ENCODE measurements at regions not wholly inside any gene's neighbourhood (a gene's known extent, or its start where the extent isn't known, plus 50 kb on each side); places are given as distances from the start of the nearest gene placed in this dataset.
"Not testable (repeated sequence)": the region's sequence is repeated elsewhere in the genome, so short reads cannot be mapped to it uniquely, and the experiment has no call there.

GRCh38 chr13:44711706-44712105 lies 135.6 kb upstream of the TSC22D1 start:
- no peaks in the 10 kb centered on the region for H3K36me3 ChIP-seq (ENCODE audit: control insufficient read depth, insufficient read depth, low read length)
- POLR2A ChIA-PET: no interaction called here
- CTCF ChIA-PET: no interaction called here
- no peaks in the 10 kb centered on the region for H3K9me3 ChIP-seq (ENCODE audit: control insufficient read depth, insufficient read depth, low read depth, low read length)
- ATAC-seq (no peak), DNase-seq (ENCODE audit: low read depth, low spot score) (no peak)
- no TSS peak for BruUV-seq (replicated peaks)
- H3K27me3 ChIP-seq (ENCODE audit: control insufficient read depth, insufficient read depth, low read length): no peaks in the 10 kb centered on the region
- intact Hi-C loops (cut with micrococcal nuclease; ENCODE audit: unreplicated experiment) (no loop called here), in situ Hi-C loops (cut with HindIII; ENCODE audit: low pct_unique_long_range_greater_than_20kb, low sequenced_read_pairs) (no loop called here)
- H3K4me1 ChIP-seq (ENCODE audit: control insufficient read depth, insufficient read depth, low read length): peaks cover 6% of the 10 kb centered on the region; the same call in 1 of the 2 replicates
- TF ChIP-seq SIN3A (IDR thresholded peaks at IDR 0.05; ENCODE audit: borderline replicate concordance, insufficient read depth, low read depth, low read length): no peak
- TF ChIP-seq, protein P1, sequence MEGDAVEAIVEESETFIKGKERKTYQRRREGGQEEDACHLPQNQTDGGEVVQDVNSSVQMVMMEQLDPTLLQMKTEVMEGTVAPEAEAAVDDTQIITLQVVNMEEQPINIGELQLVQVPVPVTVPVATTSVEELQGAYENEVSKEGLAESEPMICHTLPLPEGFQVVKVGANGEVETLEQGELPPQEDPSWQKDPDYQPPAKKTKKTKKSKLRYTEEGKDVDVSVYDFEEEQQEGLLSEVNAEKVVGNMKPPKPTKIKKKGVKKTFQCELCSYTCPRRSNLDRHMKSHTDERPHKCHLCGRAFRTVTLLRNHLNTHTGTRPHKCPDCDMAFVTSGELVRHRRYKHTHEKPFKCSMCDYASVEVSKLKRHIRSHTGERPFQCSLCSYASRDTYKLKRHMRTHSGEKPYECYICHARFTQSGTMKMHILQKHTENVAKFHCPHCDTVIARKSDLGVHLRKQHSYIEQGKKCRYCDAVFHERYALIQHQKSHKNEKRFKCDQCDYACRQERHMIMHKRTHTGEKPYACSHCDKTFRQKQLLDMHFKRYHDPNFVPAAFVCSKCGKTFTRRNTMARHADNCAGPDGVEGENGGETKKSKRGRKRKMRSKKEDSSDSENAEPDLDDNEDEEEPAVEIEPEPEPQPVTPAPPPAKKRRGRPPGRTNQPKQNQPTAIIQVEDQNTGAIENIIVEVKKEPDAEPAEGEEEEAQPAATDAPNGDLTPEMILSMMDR (IDR thresholded peaks at IDR 0.05): no peak
- TF ChIP-seq, protein P2, sequence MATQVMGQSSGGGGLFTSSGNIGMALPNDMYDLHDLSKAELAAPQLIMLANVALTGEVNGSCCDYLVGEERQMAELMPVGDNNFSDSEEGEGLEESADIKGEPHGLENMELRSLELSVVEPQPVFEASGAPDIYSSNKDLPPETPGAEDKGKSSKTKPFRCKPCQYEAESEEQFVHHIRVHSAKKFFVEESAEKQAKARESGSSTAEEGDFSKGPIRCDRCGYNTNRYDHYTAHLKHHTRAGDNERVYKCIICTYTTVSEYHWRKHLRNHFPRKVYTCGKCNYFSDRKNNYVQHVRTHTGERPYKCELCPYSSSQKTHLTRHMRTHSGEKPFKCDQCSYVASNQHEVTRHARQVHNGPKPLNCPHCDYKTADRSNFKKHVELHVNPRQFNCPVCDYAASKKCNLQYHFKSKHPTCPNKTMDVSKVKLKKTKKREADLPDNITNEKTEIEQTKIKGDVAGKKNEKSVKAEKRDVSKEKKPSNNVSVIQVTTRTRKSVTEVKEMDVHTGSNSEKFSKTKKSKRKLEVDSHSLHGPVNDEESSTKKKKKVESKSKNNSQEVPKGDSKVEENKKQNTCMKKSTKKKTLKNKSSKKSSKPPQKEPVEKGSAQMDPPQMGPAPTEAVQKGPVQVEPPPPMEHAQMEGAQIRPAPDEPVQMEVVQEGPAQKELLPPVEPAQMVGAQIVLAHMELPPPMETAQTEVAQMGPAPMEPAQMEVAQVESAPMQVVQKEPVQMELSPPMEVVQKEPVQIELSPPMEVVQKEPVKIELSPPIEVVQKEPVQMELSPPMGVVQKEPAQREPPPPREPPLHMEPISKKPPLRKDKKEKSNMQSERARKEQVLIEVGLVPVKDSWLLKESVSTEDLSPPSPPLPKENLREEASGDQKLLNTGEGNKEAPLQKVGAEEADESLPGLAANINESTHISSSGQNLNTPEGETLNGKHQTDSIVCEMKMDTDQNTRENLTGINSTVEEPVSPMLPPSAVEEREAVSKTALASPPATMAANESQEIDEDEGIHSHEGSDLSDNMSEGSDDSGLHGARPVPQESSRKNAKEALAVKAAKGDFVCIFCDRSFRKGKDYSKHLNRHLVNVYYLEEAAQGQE (IDR thresholded peaks at IDR 0.05; ENCODE audit: insufficient read depth in 1 of 2, low read depth in 2 of 2, low read length in 1 of 2): no peak
- no peak overlapping the region for H3K27ac ChIP-seq (ENCODE audit: low read length)
- H3K4me3 ChIP-seq (ENCODE audit: low read depth in 2 of 2, low read length in 2 of 2): no peak overlapping the region

- no peak for DNase-seq (ENCODE audit: low read depth, low spot score)
- ChIA-PET CTCF (no interaction called here), POLR2A (no interaction called here)
- intact Hi-C loops (cut with micrococcal nuclease; ENCODE audit: unreplicated experiment) (no loop called here), in situ Hi-C loops (cut with HindIII; ENCODE audit: low pct_unique_long_range_greater_than_20kb, low sequenced_read_pairs) (no loop called here)
- no peaks in the 10 kb centered on the region for H3K9me3 ChIP-seq (ENCODE audit: control insufficient read depth, insufficient read depth, low read depth, low read length)
- no peaks in the 10 kb centered on the region for H3K36me3 ChIP-seq (ENCODE audit: control insufficient read depth, insufficient read depth, low read length)
- no peaks in the 10 kb centered on the region for H3K27me3 ChIP-seq (ENCODE audit: control insufficient read depth, insufficient read depth, low read length)
- H3K4me1 ChIP-seq (ENCODE audit: control insufficient read depth, insufficient read depth, low read length): peaks cover 6% of the 10 kb centered on the region; the same call in 1 of the 2 replicates
- no TSS peak for BruUV-seq (replicated peaks)
- no peak for TF ChIP-seq SIN3A (IDR thresholded peaks at IDR 0.05; ENCODE audit: borderline replicate concordance, insufficient read depth, low read depth, low read length)
- TF ChIP-seq, protein P1 (IDR thresholded peaks at IDR 0.05): no peak
- TF ChIP-seq POLR2AphosphoS5 (IDR thresholded peaks at IDR 0.05; ENCODE audit: low read depth, low read length): no peak
- TF ChIP-seq TCF7L2 (IDR thresholded peaks at IDR 0.05; ENCODE audit: low read depth, low read length): no peak
- TF ChIP-seq, protein P2 (IDR thresholded peaks at IDR 0.05; ENCODE audit: insufficient read depth in 1 of 2, low read depth in 2 of 2, low read length in 1 of 2): no peak
- H3K4me3 ChIP-seq (ENCODE audit: low read depth in 2 of 2, low read length in 2 of 2): no peak overlapping the region
- ATAC-seq: no peak
- no peak overlapping the region for H3K27ac ChIP-seq (ENCODE audit: low read length)
These were observed 134.4 kb upstream of the TSC22D1 start for GRCh38 chr13:44710576-44710975.

DNA sequence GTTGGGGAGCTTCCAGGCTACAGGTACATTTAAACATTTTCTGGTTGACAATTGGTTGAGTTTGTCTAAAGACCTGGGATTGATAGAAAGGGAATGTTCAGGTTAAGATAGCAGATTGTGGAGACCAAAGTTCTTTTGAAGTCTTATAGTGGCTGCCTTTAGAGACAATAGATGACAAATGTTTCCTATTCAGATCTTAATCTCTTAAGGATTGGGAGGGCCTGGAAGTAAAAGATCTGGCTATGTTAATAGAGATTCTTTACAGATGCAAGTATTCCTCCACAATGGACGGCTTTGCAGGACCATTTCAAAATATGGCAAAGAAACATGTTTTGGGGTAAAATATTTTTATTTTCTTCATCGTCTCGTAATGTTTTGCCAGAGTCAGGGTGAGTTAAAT lies 128.7 kb upstream of the TSC22D1 start:
- BruUV-seq (replicated peaks); H3K36me3 ChIP-seq (ENCODE audit: control insufficient read depth, insufficient read depth, low read length); DNase-seq (ENCODE audit: low read depth, low spot score); CTCF ChIA-PET; H3K27me3 ChIP-seq (ENCODE audit: control insufficient read depth, insufficient read depth, low read length); intact Hi-C loops (cut with micrococcal nuclease; ENCODE audit: unreplicated experiment); POLR2A ChIA-PET; H3K9me3 ChIP-seq (ENCODE audit: control insufficient read depth, insufficient read depth, low read depth, low read length); ATAC-seq; H3K4me3 ChIP-seq (ENCODE audit: low read depth in 2 of 2, low read length in 2 of 2); in situ Hi-C loops (cut with HindIII; ENCODE audit: low pct_unique_long_range_greater_than_20kb, low sequenced_read_pairs); H3K4me1 ChIP-seq (ENCODE audit: control insufficient read depth, insufficient read depth, low read length); H3K27ac ChIP-seq (ENCODE audit: low read length): not testable (repeated sequence)
